Fibroblast of lung (primary cell): ENCODE measurements at regions not wholly inside any gene's neighbourhood (a gene's known extent, or its start where the extent isn't known, plus 50 kb on each side); places are given as distances from the start of the nearest gene placed in this dataset.

ENCODE experiments used
- DNase-seq, 2 donors: peaks; one replicate each; pipeline versions ENCODE4 v3.0.0 to v3.0.0-alpha.2; 2010; ENCODE audit warnings: low read depth in 2 of 2
- H2AFZ ChIP-seq: 2 replicates; pipeline ENCODE4 v1.5.1; 2012; ENCODE audit warnings: low read length, control low read depth, inconsistent platforms
- H3K27ac ChIP-seq: 2 replicates; pipeline ENCODE4 v1.5.1; 2011; ENCODE audit warnings: low read length, control low read depth; ENCODE audit not compliant: insufficient read depth
- H3K27me3 ChIP-seq: 2 replicates; pipeline ENCODE4 v1.5.1; 2011; ENCODE audit warnings: mild to moderate bottlenecking, low read length; ENCODE audit not compliant: control insufficient read depth, insufficient read depth
- H3K36me3 ChIP-seq: 2 replicates; pipeline ENCODE4 v1.5.1; 2011; ENCODE audit warnings: low read length; ENCODE audit not compliant: control insufficient read depth, insufficient read depth
- H3K4me1 ChIP-seq: 2 replicates; pipeline ENCODE4 v1.5.1; 2011; ENCODE audit warnings: low read length; ENCODE audit not compliant: control insufficient read depth, insufficient read depth; ENCODE audit errors: extremely low read depth
- H3K4me2 ChIP-seq: 2 replicates; pipeline ENCODE4 v1.5.1; 2011; ENCODE audit warnings: low read length, control low read depth; ENCODE audit not compliant: insufficient read depth; ENCODE audit errors: extremely low read depth
- H3K4me3 ChIP-seq, 4 experiments: fragments of 200-600 bp in 1 of 4; sonication (generic) in 1 of 4; replicated peaks in 1 of 4; 2 replicates each; pipeline ENCODE4 v1.5.1; 2011 to 2016; ENCODE audit warnings: low read length in 4 of 4, low read depth in 3 of 4, mild to moderate bottlenecking in 3 of 4, control low read depth in 2 of 4, inconsistent platforms in 1 of 4, mixed read lengths in 1 of 4; ENCODE audit not compliant: insufficient read depth in 1 of 4; ENCODE audit errors: control extremely low read depth in 1 of 4
- H3K79me2 ChIP-seq: 2 replicates; pipeline ENCODE4 v1.5.1; 2012; ENCODE audit warnings: mild to moderate bottlenecking, low read length, inconsistent platforms; ENCODE audit not compliant: control insufficient read depth, insufficient read depth
- H3K9ac ChIP-seq: 2 replicates; pipeline ENCODE4 v1.5.1; 2011; ENCODE audit warnings: mild to moderate bottlenecking, low read length, control low read depth; ENCODE audit not compliant: insufficient read depth
- H3K9me3 ChIP-seq: 2 replicates; pipeline ENCODE4 v1.5.1; 2012; ENCODE audit warnings: low read depth, low read length; ENCODE audit not compliant: control insufficient read depth, insufficient read depth
- H4K20me1 ChIP-seq: 2 replicates; pipeline ENCODE4 v1.5.1; 2011; ENCODE audit warnings: low read length; ENCODE audit not compliant: control insufficient read depth, insufficient read depth; ENCODE audit errors: extremely low read depth
- EZH2 ChIP-seq: IDR thresholded peaks from 2 replicates; pipeline ENCODE4 v1.5.1; 2012; ENCODE audit warnings: low read length, control low read depth, mild to moderate bottlenecking; ENCODE audit errors: missing control alignments
- TF ChIP-seq, protein P1 (sequence below), 2 donors: IDR thresholded peaks in 1 of 2; conservative IDR thresholded peaks in 1 of 2; 1 replicate in 1 of 2; 2 replicates in 1 of 2; pipeline ENCODE4 v1.5.1; 2011 to 2012; ENCODE audit warnings: low read length in 2 of 2, control low read depth in 1 of 2, inconsistent platforms in 1 of 2, low read depth in 1 of 2, mild to moderate bottlenecking in 1 of 2

DNA sequence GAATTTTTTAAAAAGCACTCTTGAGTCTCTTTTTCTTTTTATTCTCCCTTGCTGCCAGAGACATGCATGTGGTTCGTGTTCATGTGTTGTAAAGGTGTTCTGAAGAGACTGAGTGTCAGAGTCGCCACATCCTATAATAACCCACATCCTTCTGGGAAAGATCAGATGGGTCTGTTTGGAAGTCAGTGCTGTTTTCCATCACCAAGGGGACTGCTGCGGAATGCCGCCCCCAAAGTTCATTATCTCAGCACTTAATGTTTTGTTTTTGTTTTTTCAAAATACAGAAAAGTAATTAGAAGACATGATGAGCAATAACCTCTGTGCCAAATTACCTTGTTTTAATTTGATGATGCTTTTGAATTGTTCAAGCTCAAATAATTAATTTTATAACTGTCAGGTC, 56.9 kb upstream of the EIF3M start:
- TF ChIP-seq, protein P1, sequence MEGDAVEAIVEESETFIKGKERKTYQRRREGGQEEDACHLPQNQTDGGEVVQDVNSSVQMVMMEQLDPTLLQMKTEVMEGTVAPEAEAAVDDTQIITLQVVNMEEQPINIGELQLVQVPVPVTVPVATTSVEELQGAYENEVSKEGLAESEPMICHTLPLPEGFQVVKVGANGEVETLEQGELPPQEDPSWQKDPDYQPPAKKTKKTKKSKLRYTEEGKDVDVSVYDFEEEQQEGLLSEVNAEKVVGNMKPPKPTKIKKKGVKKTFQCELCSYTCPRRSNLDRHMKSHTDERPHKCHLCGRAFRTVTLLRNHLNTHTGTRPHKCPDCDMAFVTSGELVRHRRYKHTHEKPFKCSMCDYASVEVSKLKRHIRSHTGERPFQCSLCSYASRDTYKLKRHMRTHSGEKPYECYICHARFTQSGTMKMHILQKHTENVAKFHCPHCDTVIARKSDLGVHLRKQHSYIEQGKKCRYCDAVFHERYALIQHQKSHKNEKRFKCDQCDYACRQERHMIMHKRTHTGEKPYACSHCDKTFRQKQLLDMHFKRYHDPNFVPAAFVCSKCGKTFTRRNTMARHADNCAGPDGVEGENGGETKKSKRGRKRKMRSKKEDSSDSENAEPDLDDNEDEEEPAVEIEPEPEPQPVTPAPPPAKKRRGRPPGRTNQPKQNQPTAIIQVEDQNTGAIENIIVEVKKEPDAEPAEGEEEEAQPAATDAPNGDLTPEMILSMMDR (conservative IDR thresholded peaks at IDR 0.05 in 1 of 2, IDR thresholded peaks at IDR 0.05 in 1 of 2; ENCODE audit: low read depth in 1 of 2, low read length in 2 of 2) = no peak
- no peak for TF ChIP-seq EZH2
- no peak for DNase-seq
- H3K4me2 ChIP-seq = no peak overlapping the region
- H3K9ac ChIP-seq = no peak overlapping the region
- no peaks in the 10 kb centered on the region for H3K79me2 ChIP-seq
- H3K27me3 ChIP-seq = no peaks in the 10 kb centered on the region
- no peaks in the 10 kb centered on the region for H3K36me3 ChIP-seq
- H3K9me3 ChIP-seq = no peaks in the 10 kb centered on the region
- no peak overlapping the region for H2AFZ ChIP-seq
- H3K4me3 ChIP-seq = no peak overlapping the region
- no peak overlapping the region for H3K27ac ChIP-seq
- H4K20me1 ChIP-seq = no peaks in the 10 kb centered on the region
- no peaks in the 10 kb centered on the region for H3K4me1 ChIP-seq

DNA sequence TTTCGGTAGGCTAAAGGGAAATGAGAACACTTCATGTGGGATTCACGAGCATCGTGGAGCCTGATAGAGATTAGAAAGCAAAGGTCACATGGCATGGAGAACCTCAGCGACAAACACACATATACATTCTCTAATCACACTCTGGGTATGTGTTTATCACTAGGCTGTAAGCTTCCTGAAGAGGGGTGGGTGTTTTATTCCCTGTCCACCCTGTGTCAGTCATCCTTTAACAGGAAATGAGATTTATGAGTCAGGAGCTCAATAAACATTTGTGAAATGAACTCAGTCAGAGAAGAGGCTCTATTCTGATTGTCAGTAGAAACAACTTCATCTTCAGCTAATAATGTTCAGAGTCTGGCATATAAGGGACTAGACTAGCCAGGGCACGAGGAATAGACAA, 71.7 kb upstream of the EIF3M start:
- Histone ChIP-seq H3K79me2 (no peaks in the 10 kb centered on the region), H2AFZ (no peak overlapping the region), H3K4me1 (no peaks in the 10 kb centered on the region), H3K36me3 (no peaks in the 10 kb centered on the region), H3K4me3 (no peak overlapping the region), H3K27ac (no peak overlapping the region), H3K9me3 (no peaks in the 10 kb centered on the region), H3K4me2 (no peak overlapping the region), H3K27me3 (no peaks in the 10 kb centered on the region), H3K9ac (no peak overlapping the region), H4K20me1 (no peaks in the 10 kb centered on the region)
- TF ChIP-seq EZH2 = no peak
- TF ChIP-seq, protein P1 (conservative IDR thresholded peaks at IDR 0.05 in 1 of 2, IDR thresholded peaks at IDR 0.05 in 1 of 2; ENCODE audit: low read depth in 1 of 2, low read length in 2 of 2) = no peak
- no peak for DNase-seq

DNA sequence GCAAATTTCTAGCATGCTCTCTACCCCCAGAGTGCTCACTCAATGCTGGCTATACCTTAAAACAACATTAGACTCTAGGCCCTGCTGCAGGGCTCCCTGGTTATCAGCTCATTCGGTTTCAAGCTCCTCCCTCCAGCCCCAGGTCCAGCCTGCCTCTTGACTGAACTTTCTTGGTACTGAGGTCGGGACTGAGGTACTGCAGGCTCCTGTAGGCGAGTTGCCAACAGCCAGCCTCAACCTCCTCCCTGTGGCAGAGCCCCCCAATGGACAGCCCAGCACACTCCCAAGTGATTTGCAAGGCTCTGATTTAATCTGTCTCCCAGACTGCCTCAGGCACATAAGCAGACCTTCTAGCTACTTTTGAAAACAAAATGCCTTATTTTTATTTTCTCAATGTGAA, 73.6 kb upstream of the EIF3M start:
- H3K27ac ChIP-seq = no peak overlapping the region
- H3K4me2 ChIP-seq = no peak overlapping the region
- no peaks in the 10 kb centered on the region for H3K79me2 ChIP-seq
- H3K4me1 ChIP-seq = no peaks in the 10 kb centered on the region
- no peak overlapping the region for H3K4me3 ChIP-seq
- no peaks in the 10 kb centered on the region for H3K27me3 ChIP-seq
- no peak for DNase-seq
- no peaks in the 10 kb centered on the region for H3K36me3 ChIP-seq
- H2AFZ ChIP-seq = no peak overlapping the region
- no peak for TF ChIP-seq EZH2
- TF ChIP-seq, protein P1 (conservative IDR thresholded peaks at IDR 0.05 in 1 of 2, IDR thresholded peaks at IDR 0.05 in 1 of 2; ENCODE audit: low read depth in 1 of 2, low read length in 2 of 2) = no peak
- no peaks in the 10 kb centered on the region for H4K20me1 ChIP-seq
- H3K9me3 ChIP-seq = no peaks in the 10 kb centered on the region
- H3K9ac ChIP-seq = no peak overlapping the region
